HepG2 (cell line): ENCODE measurements at regions not wholly inside any gene's neighbourhood (a gene's known extent, or its start where the extent isn't known, plus 50 kb on each side); places are given as distances from the start of the nearest gene placed in this dataset.
A peak's percentile ranks its signal among the peaks of the same experiment; 100 is the strongest.

Source experiments
- ATAC-seq: fragments of 200-7000 bp; cut with Tn5 transposase; 3 replicates; pipeline ENCODE4 v1.9.1; 2020; ENCODE audit warnings: mild to moderate bottlenecking, moderate library complexity
- BruUV-seq: library from RNA; stranded (reverse); fragments of 400-500 nt; replicated peaks from 2 replicates; lab custom pipeline; 2021; lab: Mats Ljungman, UMichigan
- CTCF ChIA-PET: fragments of 300-600 bp; formaldehyde crosslinking; extraction: SDS; loops from one replicate; lab custom pipeline; 2021; ENCODE audit warnings: low total read pairs, inconsistent platforms, low intra/inter-chr PET ratio; lab: Yijun Ruan, JAX
- POLR2A ChIA-PET: fragments of 350-600 bp; sonication (Branson Sonifier 250); formaldehyde crosslinking; loops from one replicate; lab custom pipeline; 2020; ENCODE audit warnings: antibody characterized with exemption, inconsistent platforms; lab: Yijun Ruan, JAX
- DNase-seq: peaks from one replicate; pipeline ENCODE4 v3.0.0-alpha.2; 2015; ENCODE audit warnings: low spot score
- FAIRE-seq: peaks from 3 replicates; lab custom pipeline; 2011; peaks lifted over from hg19 to GRCh38; lab: Jason Lieb, UNC
- H2AFZ ChIP-seq: one replicate; pipeline ENCODE4 v1.6.1; 2011; ENCODE audit warnings: low read length, inconsistent platforms
- H3K27ac ChIP-seq: fragments of 300-600 bp; 3 replicates; pipeline ENCODE4 v1.8.0; 2011; ENCODE audit warnings: mixed run types, mild to moderate bottlenecking, mixed read lengths, low read length, inconsistent platforms; ENCODE audit not compliant: insufficient read depth; ENCODE audit errors: extremely low read length
- H3K27me3 ChIP-seq, 2 experiments: fragments of 200-600 bp in 1 of 2; 2 replicates in 1 of 2; 3 replicates in 1 of 2; pipeline versions ENCODE4 v1.6.0 to v1.8.0; 2011; ENCODE audit warnings: low read length in 2 of 2, mild to moderate bottlenecking in 2 of 2, moderate library complexity in 2 of 2, inconsistent platforms in 1 of 2; ENCODE audit not compliant: insufficient read depth in 2 of 2, control insufficient read depth in 1 of 2
- H3K36me3 ChIP-seq, 2 experiments: fragments of 200-600 bp in 1 of 2; replicated peaks in 1 of 2; 2 replicates in 1 of 2; 3 replicates in 1 of 2; pipeline versions ENCODE4 v1.5.1 to v1.8.0; 2011; ENCODE audit warnings: low read length in 2 of 2, inconsistent platforms in 1 of 2; ENCODE audit not compliant: insufficient read depth in 2 of 2, control insufficient read depth in 1 of 2
- H3K4me1 ChIP-seq: 2 replicates; pipeline ENCODE4 v1.5.1; 2012; ENCODE audit warnings: low read length, inconsistent platforms; ENCODE audit not compliant: insufficient read depth
- H3K4me2 ChIP-seq: 2 replicates; pipeline ENCODE4 v1.6.0; 2011; ENCODE audit warnings: low read depth, low read length, inconsistent platforms
- H3K4me3 ChIP-seq, 3 experiments: fragments of 200-600 bp in 1 of 3; sonication (generic), shearing (Covaris generic) in 1 of 3; replicated peaks in 1 of 3; 2 replicates each; pipeline ENCODE4 v1.5.1; 2011 to 2016; ENCODE audit warnings: low read length in 3 of 3, inconsistent platforms in 2 of 3, low read depth in 2 of 3, mild to moderate bottlenecking in 2 of 3, control low read depth in 1 of 3, mixed read lengths in 1 of 3; ENCODE audit not compliant: insufficient read depth in 1 of 3
- H3K79me2 ChIP-seq: one replicate; pipeline ENCODE4 v1.6.1; 2011; ENCODE audit warnings: low read length, inconsistent platforms; ENCODE audit not compliant: insufficient read depth
- H3K9ac ChIP-seq: 2 replicates; pipeline ENCODE4 v1.6.0; 2011; ENCODE audit warnings: mild to moderate bottlenecking, low read depth, low read length, inconsistent platforms; ENCODE audit not compliant: insufficient read depth
- H3K9me3 ChIP-seq: 2 replicates; pipeline ENCODE4 v1.5.1; 2012; ENCODE audit warnings: mild to moderate bottlenecking, low read length
- H4K20me1 ChIP-seq: 2 replicates; pipeline ENCODE4 v1.6.0; 2011; ENCODE audit warnings: inconsistent platforms, mild to moderate bottlenecking, low read length, moderate library complexity; ENCODE audit not compliant: insufficient read depth
- ARNTL ChIP-seq: sonication (generic); formaldehyde crosslinking; IDR thresholded peaks from 2 replicates; pipeline ENCODE4 v1.4.0; 2020; ENCODE audit warnings: mild to moderate bottlenecking, missing genetic modification reagents
- ATM ChIP-seq: fragments of 450-650 bp; IDR thresholded peaks from 2 replicates; pipeline ENCODE4 v1.7.1; 2017; ENCODE audit warnings: mild to moderate bottlenecking, borderline replicate concordance
- ELF3 ChIP-seq: IDR thresholded peaks from 2 replicates; pipeline ENCODE4 v1.6.1; 2016; ENCODE audit warnings: missing genetic modification reagents, missing compliant biosample characterization
- FOSL2 ChIP-seq: sonication (generic); formaldehyde crosslinking; IDR thresholded peaks from 2 replicates; pipeline ENCODE4 v1.4.0; 2020; ENCODE audit warnings: missing genetic modification reagents
- FOXC1 ChIP-seq: sonication (generic); formaldehyde crosslinking; IDR thresholded peaks from 2 replicates; pipeline ENCODE4 v1.8.0; 2022; ENCODE audit warnings: mild to moderate bottlenecking, missing genetic modification reagents, borderline replicate concordance
- GMEB2 ChIP-seq: IDR thresholded peaks from 2 replicates; pipeline ENCODE4 v1.6.1; 2016; ENCODE audit warnings: missing biosample characterization, missing genetic modification reagents, low read depth
- HDAC6 ChIP-seq: fragments of 200-600 bp; sonication (generic); IDR thresholded peaks from 2 replicates; pipeline ENCODE4 v1.7.0; 2017; ENCODE audit warnings: mild to moderate bottlenecking, antibody characterized with exemption, low read length, low read depth
- HNF4A ChIP-seq: sonication (generic); formaldehyde crosslinking; IDR thresholded peaks from 2 replicates; pipeline ENCODE4 v1.4.0; 2020; ENCODE audit warnings: missing genetic modification reagents
- HOXA3 ChIP-seq: sonication (generic); formaldehyde crosslinking; IDR thresholded peaks from 2 replicates; pipeline ENCODE4 v1.5.0; 2020; ENCODE audit warnings: missing genetic modification reagents
- PITX1 ChIP-seq: sonication (generic); formaldehyde crosslinking; IDR thresholded peaks from 2 replicates; pipeline ENCODE4 v1.5.1; 2020; ENCODE audit warnings: mild to moderate bottlenecking, missing genetic modification reagents
- PPARG ChIP-seq: conservative IDR thresholded peaks from 2 replicates; pipeline ENCODE4 v1.6.1; 2016; ENCODE audit warnings: missing biosample characterization, missing genetic modification reagents
- PTBP1 ChIP-seq: fragments of 200-400 bp; formaldehyde crosslinking; IDR thresholded peaks from 2 replicates; pipeline ENCODE4 v1.6.1; 2018; ENCODE audit warnings: low read length, low read depth; ENCODE audit not compliant: poor library complexity, severe bottlenecking
- RFXANK ChIP-seq: IDR thresholded peaks from 2 replicates; pipeline ENCODE4 v1.6.1; 2016
- SOX6 ChIP-seq, 2 experiments: fragments of 450-650 bp in 1 of 2; sonication (generic) in 1 of 2; formaldehyde crosslinking in 1 of 2; IDR thresholded peaks; 2 replicates each; pipeline versions ENCODE4 v1.4.0 to v1.6.1; 2017 to 2020; ENCODE audit warnings: antibody characterized with exemption in 1 of 2, mild to moderate bottlenecking in 1 of 2, missing genetic modification reagents in 1 of 2
- TRIM24 ChIP-seq: sonication (generic); formaldehyde crosslinking; IDR thresholded peaks from 2 replicates; pipeline ENCODE4 v1.8.0; 2022; ENCODE audit warnings: mild to moderate bottlenecking, missing genetic modification reagents
- ZNF776 ChIP-seq: sonication (generic); formaldehyde crosslinking; IDR thresholded peaks from 2 replicates; pipeline ENCODE4 v1.4.0; 2020; ENCODE audit warnings: mild to moderate bottlenecking, missing genetic modification reagents
- ZNF841 ChIP-seq: sonication (generic); formaldehyde crosslinking; IDR thresholded peaks from 2 replicates; pipeline ENCODE4 v1.8.1; 2023; ENCODE audit warnings: missing genetic modification reagents, borderline replicate concordance
- WGBS: methylation state at CpG from one replicate; pipeline ENCODE4 v1.1.6; 2017; ENCODE audit warnings: low lambda C conversion rate; 5-methylcytosine and 5-hydroxymethylcytosine counted together
- in situ Hi-C: cut with HindIII; loops from 2 replicates; pipeline ENCODE4 v1.10.0; 2017; ENCODE audit warnings: low pct_unique_long_range_greater_than_20kb; ENCODE audit not compliant: extremely low pct_ligation_motif_present
- intact Hi-C: fragments of 100-400 bp; cut with micrococcal nuclease; formaldehyde crosslinking; loops from one replicate; pipeline ENCODE4 v1.10.0; 2022; ENCODE audit not compliant: unreplicated experiment
- TF ChIP-seq, protein P1 (sequence below): sonication (generic); formaldehyde crosslinking; IDR thresholded peaks from 2 replicates; pipeline ENCODE4 v1.4.0; 2020; ENCODE audit warnings: missing genetic modification reagents, borderline replicate concordance
- TF ChIP-seq, protein P2 (sequence below): sonication (generic); formaldehyde crosslinking; IDR thresholded peaks from 2 replicates; pipeline ENCODE4 v1.5.0; 2020; ENCODE audit warnings: mild to moderate bottlenecking, low read depth, missing genetic modification reagents, borderline replicate concordance
- TF ChIP-seq, protein P3 (sequence below): sonication (generic); formaldehyde crosslinking; IDR thresholded peaks from 2 replicates; pipeline ENCODE4 v1.4.0; 2020; ENCODE audit warnings: mild to moderate bottlenecking, missing genetic modification reagents

GRCh38 chr1:5798151-5798730 lies 194.0 kb downstream of the NPHP4 start (continued):
- TF ChIP-seq ATM (no peak), TRIM24 (CRISPR knock-in tag) (no peak), HOXA3 (CRISPR knock-in tag) (no peak), HDAC6 (no peak), ELF3 (CRISPR knock-in tag) (no peak), FOSL2 (peak; percentile 18; the same call in 1 of the 2 replicates), SOX6 (IDR thresholded peaks at IDR 0.05) (no peak), SOX6 (CRISPR knock-in tag; IDR thresholded peaks at IDR 0.05) (peak; percentile 47), ZNF841 (CRISPR knock-in tag) (no peak), ZNF776 (CRISPR knock-in tag) (no peak), GMEB2 (CRISPR knock-in tag) (no peak)
- TF ChIP-seq, protein P1, sequence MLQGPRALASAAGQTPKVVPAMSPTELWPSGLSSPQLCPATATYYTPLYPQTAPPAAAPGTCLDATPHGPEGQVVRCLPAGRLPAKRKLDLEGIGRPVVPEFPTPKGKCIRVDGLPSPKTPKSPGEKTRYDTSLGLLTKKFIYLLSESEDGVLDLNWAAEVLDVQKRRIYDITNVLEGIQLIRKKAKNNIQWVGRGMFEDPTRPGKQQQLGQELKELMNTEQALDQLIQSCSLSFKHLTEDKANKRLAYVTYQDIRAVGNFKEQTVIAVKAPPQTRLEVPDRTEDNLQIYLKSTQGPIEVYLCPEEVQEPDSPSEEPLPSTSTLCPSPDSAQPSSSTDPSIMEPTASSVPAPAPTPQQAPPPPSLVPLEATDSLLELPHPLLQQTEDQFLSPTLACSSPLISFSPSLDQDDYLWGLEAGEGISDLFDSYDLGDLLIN: no peak

DNA sequence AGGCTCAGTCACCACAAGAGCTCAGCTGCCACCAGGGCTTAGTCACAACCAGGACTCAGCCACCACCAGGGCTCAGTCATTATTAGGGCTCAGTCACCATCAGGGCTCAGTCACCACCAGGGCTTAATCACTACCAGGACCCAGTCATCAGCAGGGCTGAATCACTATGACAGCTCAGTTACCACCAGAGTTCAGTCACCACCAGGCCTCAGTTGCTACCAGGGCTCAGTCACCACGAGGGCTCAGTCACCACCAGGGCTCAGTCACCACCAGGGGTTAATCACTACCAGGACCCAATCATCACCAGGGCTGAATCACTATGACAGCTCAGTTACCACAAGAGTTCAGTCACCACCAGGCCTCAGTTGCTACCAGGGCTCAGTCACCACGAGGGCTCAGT lies 196.2 kb downstream of the NPHP4 start:
- H4K20me1 ChIP-seq: no peaks in the 10 kb centered on the region
- intact Hi-C loops: loop anchor here (10.0 kb wide), 1 partner anchor 649 kb away; no protein-coding TSS in a partner anchor
- no peaks in the 10 kb centered on the region for H3K36me3 ChIP-seq
- no peak overlapping the region for H3K4me2 ChIP-seq
- H3K27ac ChIP-seq: no peak overlapping the region
- no peak for FAIRE-seq
- ChIA-PET POLR2A (no interaction called here), CTCF (no interaction called here)
- ATAC-seq: no peak
- no peak for DNase-seq
- BruUV-seq: no TSS peak
- H3K27me3 ChIP-seq: peaks cover 0 to 23% of the 10 kb centered on the region in 2 experiments; a peak in 3 of 5 replicates
- 0% methylated on average over 1 of the region's 2 CpGs for WGBS
- peaks cover 14% of the 10 kb centered on the region; the same call in 1 of the 2 replicates for H3K4me1 ChIP-seq
- no peak overlapping the region for H3K9ac ChIP-seq
- H3K4me3 ChIP-seq: no peak overlapping the region
- in situ Hi-C loops: no loop called here
- no peaks in the 10 kb centered on the region for H3K9me3 ChIP-seq
- no peak overlapping the region for H2AFZ ChIP-seq
- no peaks in the 10 kb centered on the region for H3K79me2 ChIP-seq
- TF ChIP-seq PPARG (CRISPR knock-in tag): no peak
- TF ChIP-seq HNF4A (CRISPR knock-in tag): no peak
- TF ChIP-seq PTBP1: no peak
- TF ChIP-seq, protein P2, sequence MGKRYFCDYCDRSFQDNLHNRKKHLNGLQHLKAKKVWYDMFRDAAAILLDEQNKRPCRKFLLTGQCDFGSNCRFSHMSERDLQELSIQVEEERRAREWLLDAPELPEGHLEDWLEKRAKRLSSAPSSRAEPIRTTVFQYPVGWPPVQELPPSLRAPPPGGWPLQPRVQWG (CRISPR knock-in tag): no peak
- TF ChIP-seq PITX1 (CRISPR knock-in tag): no peak
- TF ChIP-seq FOXC1 (CRISPR knock-in tag): no peak
- TF ChIP-seq, protein P3, sequence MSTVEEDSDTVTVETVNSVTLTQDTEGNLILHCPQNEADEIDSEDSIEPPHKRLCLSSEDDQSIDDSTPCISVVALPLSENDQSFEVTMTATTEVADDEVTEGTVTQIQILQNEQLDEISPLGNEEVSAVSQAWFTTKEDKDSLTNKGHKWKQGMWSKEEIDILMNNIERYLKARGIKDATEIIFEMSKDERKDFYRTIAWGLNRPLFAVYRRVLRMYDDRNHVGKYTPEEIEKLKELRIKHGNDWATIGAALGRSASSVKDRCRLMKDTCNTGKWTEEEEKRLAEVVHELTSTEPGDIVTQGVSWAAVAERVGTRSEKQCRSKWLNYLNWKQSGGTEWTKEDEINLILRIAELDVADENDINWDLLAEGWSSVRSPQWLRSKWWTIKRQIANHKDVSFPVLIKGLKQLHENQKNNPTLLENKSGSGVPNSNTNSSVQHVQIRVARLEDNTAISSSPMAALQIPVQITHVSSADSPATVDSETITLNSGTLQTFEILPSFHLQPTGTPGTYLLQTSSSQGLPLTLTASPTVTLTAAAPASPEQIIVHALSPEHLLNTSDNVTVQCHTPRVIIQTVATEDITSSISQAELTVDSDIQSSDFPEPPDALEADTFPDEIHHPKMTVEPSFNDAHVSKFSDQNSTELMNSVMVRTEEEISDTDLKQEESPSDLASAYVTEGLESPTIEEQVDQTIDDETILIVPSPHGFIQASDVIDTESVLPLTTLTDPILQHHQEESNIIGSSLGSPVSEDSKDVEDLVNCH (CRISPR knock-in tag): no peak
- TF ChIP-seq ARNTL (CRISPR knock-in tag): no peak
- TF ChIP-seq RFXANK: no peak
